ENCODE measurements at regions not wholly inside any gene's neighbourhood (a gene's known extent, or its start where the extent isn't known, plus 50 kb on each side); places are given as distances from the start of the nearest gene placed in this dataset.

GRCh38 chr7:10704653-10705052 is 269.0 kb upstream of the PHF14 start:
- H3K9me3 ChIP-seq (ENCODE audit: low read length), result no peaks in the 10 kb centered on the region
- H2AFZ ChIP-seq (ENCODE audit: low read depth, low read length), result no peak overlapping the region
- no peaks in the 10 kb centered on the region for H4K20me1 ChIP-seq (ENCODE audit: insufficient read depth)
- H3K79me2 ChIP-seq (replicated peaks; ENCODE audit: insufficient read depth, low read length), result no peaks in the 10 kb centered on the region
- no peaks in the 10 kb centered on the region for H3K36me3 ChIP-seq (ENCODE audit: insufficient read depth, low read length)
- no peaks in the 10 kb centered on the region for H3K9me2 ChIP-seq (ENCODE audit: insufficient read depth, low read length)
- no peak overlapping the region for H3K27ac ChIP-seq (ENCODE audit: low read length)
- H3K9ac ChIP-seq (ENCODE audit: low read length), result no peak overlapping the region
- no peaks in the 10 kb centered on the region for H3F3A ChIP-seq (ENCODE audit: insufficient read depth, low read length, poor library complexity, severe bottlenecking)
- no peak overlapping the region for H3K4me2 ChIP-seq (ENCODE audit: low read length)
- H3K27me3 ChIP-seq (ENCODE audit: insufficient read depth, low read depth, low read length), result no peaks in the 10 kb centered on the region
- no peak for TF ChIP-seq TAF1 (IDR thresholded peaks at IDR 0.05; ENCODE audit: low read depth)
- no peak for TF ChIP-seq EZH2 (IDR thresholded peaks at IDR 0.05; ENCODE audit: borderline replicate concordance, insufficient read depth, low read length, poor library complexity, severe bottlenecking)
- TF ChIP-seq SMC3 (conservative IDR thresholded peaks at IDR 0.05; ENCODE audit: poor library complexity), result no peak
- no peak for TF ChIP-seq REST (IDR thresholded peaks at IDR 0.05; ENCODE audit: borderline replicate concordance)
- no peak for TF ChIP-seq MXI1 (conservative IDR thresholded peaks at IDR 0.05; ENCODE audit: poor library complexity, severe bottlenecking)
- no peak for TF ChIP-seq RAD21 (conservative IDR thresholded peaks at IDR 0.05)
- TF ChIP-seq EP300 (conservative IDR thresholded peaks at IDR 0.05; ENCODE audit: poor library complexity, severe bottlenecking), result no peak
- no peak for TF ChIP-seq POLR2AphosphoS5 (IDR thresholded peaks at IDR 0.05)
- TF ChIP-seq CTCF (IDR thresholded peaks at IDR 0.05; ENCODE audit: poor library complexity, severe bottlenecking), result no peak
- H3K4me3 ChIP-seq (ENCODE audit: low read length), result no peak overlapping the region

- Histone ChIP-seq H3K27ac (ENCODE audit: low read length) (no peak overlapping the region), H4K20me1 (ENCODE audit: insufficient read depth) (no peaks in the 10 kb centered on the region), H3K79me2 (replicated peaks; ENCODE audit: insufficient read depth, low read length) (no peaks in the 10 kb centered on the region), H3K9me2 (ENCODE audit: insufficient read depth, low read length) (no peaks in the 10 kb centered on the region), H3K4me3 (ENCODE audit: low read length) (no peak overlapping the region), H3K9ac (ENCODE audit: low read length) (no peak overlapping the region), H3K27me3 (ENCODE audit: insufficient read depth, low read depth, low read length) (no peaks in the 10 kb centered on the region), H3F3A (ENCODE audit: insufficient read depth, low read length, poor library complexity, severe bottlenecking) (no peaks in the 10 kb centered on the region), H3K36me3 (ENCODE audit: insufficient read depth, low read length) (no peaks in the 10 kb centered on the region), H3K9me3 (ENCODE audit: low read length) (no peaks in the 10 kb centered on the region), H3K4me2 (ENCODE audit: low read length) (no peak overlapping the region), H2AFZ (ENCODE audit: low read depth, low read length) (no peak overlapping the region)
- TF ChIP-seq REST (IDR thresholded peaks at IDR 0.05; ENCODE audit: borderline replicate concordance) (no peak), TAF1 (IDR thresholded peaks at IDR 0.05; ENCODE audit: low read depth) (no peak), EZH2 (IDR thresholded peaks at IDR 0.05; ENCODE audit: borderline replicate concordance, insufficient read depth, low read length, poor library complexity, severe bottlenecking) (no peak), EP300 (conservative IDR thresholded peaks at IDR 0.05; ENCODE audit: poor library complexity, severe bottlenecking) (no peak), RAD21 (conservative IDR thresholded peaks at IDR 0.05) (no peak), POLR2AphosphoS5 (IDR thresholded peaks at IDR 0.05) (no peak), SMC3 (conservative IDR thresholded peaks at IDR 0.05; ENCODE audit: poor library complexity) (no peak), MXI1 (conservative IDR thresholded peaks at IDR 0.05; ENCODE audit: poor library complexity, severe bottlenecking) (no peak), CTCF (IDR thresholded peaks at IDR 0.05; ENCODE audit: poor library complexity, severe bottlenecking) (no peak)
Measured at GRCh38 chr7:10706875-10707493, 266.7 kb upstream of the PHF14 start.

All from neural cell (in vitro differentiated cells).